RPMI7951 (cell line): ENCODE measurements at regions not wholly inside any gene's neighbourhood (a gene's known extent, or its start where the extent isn't known, plus 50 kb on each side); places are given as distances from the start of the nearest gene placed in this dataset.
"Not testable (repeated sequence)": the region's sequence is repeated elsewhere in the genome, so short reads cannot be mapped to it uniquely, and the experiment has no call there.

Experiments used
- DNase-seq: peaks from one replicate; pipeline ENCODE4 v3.0.0-alpha.2; 2012; ENCODE audit warnings: low read depth

GRCh38 chrX:39220952-39221351 is 419.7 kb downstream of the MID1IP1 start:
- no peak for DNase-seq

DNA sequence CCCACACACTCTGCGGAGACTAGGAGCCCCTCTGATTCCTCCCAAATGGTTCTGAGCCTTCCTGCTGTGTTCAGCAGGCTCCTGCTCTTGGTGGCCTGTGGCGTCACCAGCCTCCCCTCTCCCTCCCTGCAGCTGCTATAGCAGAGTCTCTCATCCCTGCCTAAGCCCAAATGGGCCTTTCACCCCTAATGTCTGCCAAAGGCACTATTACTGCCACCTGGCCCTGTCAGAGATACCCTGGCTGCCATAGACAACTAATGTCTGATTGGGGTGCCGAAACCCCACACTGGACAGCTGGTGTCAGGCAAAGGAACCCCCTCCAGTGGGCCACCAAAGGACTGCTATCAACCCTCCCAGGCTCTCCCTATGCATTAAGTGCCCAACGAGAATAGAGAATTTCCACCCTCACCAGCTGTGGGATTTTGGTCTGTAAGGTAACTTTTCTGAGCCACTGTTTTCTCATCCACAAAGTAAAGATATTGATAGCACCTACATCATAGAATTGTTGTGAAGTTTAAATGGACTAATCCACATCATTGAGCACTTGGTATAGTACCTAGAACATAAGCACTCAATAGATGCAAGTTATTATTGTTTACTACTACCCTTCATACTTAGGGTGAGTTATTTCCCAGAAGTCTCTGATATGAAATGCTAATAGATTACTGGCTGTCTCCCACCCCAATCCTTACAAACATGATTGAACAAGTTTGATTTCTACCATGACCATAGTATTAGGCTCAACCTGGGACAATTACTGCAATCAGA is 421.3 kb downstream of the MID1IP1 start:
- no peak for DNase-seq

- peak; percentile 84 for DNase-seq
Observed at GRCh38 chrX:39226251-39226650, 425.0 kb downstream of the MID1IP1 start.

DNA sequence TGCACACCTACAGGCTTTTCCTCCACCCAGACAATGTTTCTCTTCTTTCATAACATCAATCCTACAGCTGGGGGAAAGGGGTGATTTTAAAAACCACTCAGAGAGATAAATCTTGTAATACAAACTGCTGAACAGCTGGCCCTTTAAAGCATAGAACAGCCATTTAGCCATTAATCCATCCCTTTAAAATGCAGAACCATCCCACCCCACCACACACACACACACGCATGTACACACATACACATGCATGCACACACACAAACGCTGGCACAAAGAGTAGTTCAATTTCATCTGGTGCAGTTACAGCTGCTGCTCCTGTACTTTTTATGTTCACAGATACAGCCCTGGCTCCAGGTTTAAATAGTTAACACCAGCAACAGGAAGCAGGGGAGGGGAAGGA is 426.1 kb downstream of the MID1IP1 start:
- no peak for DNase-seq

- DNase-seq = peak; percentile 41
Observed at GRCh38 chrX:39238006-39238405, 436.7 kb downstream of the MID1IP1 start.

GRCh38 chrX:39242187-39242586 is 440.9 kb downstream of the MID1IP1 start:
- peak; percentile 60 for DNase-seq

GRCh38 chrX:39244147-39244546 is 442.9 kb downstream of the MID1IP1 start:
- DNase-seq = peak; percentile 50

- no peak for DNase-seq
Observed at GRCh38 chrX:39245024-39245423, 443.8 kb downstream of the MID1IP1 start.

GRCh38 chrX:39247536-39247935 is 446.3 kb downstream of the MID1IP1 start:
- no peak for DNase-seq

DNA sequence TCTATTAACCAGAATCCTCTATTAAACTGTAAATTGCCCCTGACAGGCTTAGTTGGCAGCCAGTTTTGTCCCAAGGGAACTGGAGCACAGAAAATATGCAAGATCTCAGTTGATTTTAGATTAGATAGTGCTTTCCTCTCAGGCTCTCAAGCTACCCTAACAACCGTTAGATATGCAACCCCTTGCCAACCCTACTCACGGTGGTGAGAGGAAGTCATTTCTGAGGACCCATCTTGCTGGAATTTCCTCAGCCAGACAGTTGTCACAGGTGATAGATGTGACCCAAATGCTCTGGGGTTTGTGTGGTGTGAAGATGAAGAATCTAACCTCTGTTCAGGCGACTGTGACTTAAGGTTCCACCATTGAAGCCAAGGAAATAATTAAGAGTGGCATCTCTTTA is 447.1 kb downstream of the MID1IP1 start:
- DNase-seq = peak; percentile 23

DNA sequence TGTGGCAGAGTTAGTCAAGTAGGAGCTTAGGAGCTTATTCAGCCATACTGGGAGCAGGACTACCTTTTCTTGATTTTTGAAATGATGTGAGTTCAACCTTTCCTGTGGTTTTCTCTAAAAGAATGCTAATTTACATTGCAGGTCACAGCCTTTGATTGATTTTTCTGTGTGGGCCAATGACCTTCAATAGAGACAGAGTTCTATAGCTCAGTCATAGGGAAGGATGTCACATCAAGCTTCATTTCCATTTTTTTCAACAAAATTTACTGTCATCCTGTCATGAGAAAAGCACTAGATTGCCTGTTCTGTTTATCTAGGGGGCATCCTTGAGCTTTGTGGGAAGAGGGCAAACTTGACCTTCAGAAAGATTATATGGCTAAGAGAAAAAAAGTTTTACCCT is 448.7 kb downstream of the MID1IP1 start:
- no peak for DNase-seq

DNA sequence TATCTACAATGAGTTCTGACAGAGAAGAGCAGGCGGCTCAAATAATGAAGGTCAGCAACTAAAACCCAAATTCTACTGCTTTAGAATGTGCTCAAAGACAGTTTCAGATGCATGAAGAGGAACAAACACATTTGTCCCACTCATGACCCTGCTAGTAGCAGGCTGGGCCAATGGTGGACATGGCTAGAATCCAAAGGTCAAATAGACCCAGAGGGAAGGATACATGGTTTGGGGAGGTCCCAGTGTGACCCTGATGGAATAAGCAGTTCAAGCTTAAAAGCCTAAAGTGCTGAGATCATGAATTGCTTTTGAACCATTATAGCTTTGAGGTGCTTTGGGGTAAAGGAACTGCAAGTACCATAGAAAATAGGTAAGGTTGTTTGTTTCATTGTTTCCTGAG is 450.7 kb downstream of the MID1IP1 start:
- DNase-seq = no peak

- DNase-seq = peak; percentile 92
Observed at GRCh38 chrX:39253551-39253950, 452.3 kb downstream of the MID1IP1 start.

DNA sequence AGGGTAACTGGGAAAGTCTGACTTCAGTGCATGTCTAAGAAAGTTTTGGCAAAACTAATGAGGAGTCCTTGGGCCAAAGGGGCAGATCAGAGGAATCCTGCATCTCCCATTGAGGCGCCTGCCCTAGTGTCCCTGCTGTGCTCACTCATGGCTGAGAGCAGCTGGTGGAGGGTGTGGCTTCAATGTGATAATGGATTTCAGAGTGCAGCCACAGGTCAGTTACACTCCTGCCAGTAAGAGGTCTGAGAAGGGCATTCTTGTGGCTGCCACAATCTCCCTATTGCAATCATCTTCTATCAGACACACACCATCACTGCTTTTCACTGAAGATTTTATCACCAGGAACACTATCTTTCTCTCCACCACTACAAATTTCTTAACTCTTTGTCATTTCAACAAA is 457.1 kb downstream of the MID1IP1 start:
- peak; percentile 82 for DNase-seq

- peak; percentile 55 for DNase-seq
Observed at GRCh38 chrX:39260965-39261364, 459.7 kb downstream of the MID1IP1 start.

DNA sequence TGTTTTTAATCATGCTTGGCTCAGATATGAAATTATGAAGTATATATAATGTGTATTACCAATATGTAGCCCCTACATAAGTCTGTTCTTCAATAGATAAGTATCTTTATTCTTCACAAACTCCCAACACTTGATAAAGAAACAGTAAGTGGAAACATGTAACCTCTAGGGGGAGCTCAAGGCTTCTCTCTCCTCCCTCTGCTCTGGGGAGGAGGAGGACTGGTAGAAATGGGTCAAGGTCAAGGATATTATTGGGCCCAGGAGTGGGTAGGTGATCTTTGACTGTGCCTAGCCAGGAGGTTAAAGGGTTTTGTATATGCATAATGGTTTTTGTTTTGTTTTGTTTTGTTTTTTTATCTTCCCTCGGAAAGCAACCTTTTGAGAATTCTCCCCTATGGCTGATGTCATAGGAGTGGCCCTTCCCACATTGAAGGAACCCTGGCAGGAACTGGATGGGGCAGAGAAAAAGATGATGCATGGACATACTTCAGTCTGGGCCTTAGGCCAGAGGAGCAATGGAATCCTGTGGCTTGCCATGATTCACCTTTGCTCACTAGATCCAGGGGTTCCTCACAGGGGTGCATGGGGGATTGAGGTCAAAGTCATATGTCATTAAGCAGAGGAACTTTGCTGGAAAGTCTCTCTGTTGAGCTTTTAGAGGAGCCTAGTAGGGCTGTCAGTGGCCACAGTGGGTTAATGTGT is 460.3 kb downstream of the MID1IP1 start:
- peak; percentile 89 for DNase-seq

GRCh38 chrX:39262641-39263040 is 461.4 kb downstream of the MID1IP1 start:
- DNase-seq = peak; percentile 45

DNA sequence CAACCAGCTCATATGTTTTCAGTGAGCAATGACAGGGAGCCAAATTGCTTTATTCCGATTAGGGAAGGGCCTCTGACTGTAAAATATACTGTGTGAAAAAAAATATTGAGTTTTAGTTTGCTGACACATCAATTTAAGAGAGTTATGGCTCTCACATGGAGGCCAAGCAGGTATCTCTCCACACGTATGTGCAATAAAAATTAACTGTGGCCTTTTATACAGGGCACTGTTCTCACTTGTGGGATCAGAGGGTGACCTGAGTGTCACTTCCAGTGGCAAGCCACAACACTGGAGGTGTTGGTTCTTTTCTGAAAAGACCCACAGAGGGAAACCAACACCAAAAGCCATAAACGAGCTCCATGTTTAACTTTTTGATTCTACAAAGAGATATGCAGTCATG is 462.8 kb downstream of the MID1IP1 start:
- no peak for DNase-seq

- no peak for DNase-seq
Observed at GRCh38 chrX:39267176-39267575, 465.9 kb downstream of the MID1IP1 start.

GRCh38 chrX:39268207-39268606 is 466.9 kb downstream of the MID1IP1 start:
- no peak for DNase-seq

DNA sequence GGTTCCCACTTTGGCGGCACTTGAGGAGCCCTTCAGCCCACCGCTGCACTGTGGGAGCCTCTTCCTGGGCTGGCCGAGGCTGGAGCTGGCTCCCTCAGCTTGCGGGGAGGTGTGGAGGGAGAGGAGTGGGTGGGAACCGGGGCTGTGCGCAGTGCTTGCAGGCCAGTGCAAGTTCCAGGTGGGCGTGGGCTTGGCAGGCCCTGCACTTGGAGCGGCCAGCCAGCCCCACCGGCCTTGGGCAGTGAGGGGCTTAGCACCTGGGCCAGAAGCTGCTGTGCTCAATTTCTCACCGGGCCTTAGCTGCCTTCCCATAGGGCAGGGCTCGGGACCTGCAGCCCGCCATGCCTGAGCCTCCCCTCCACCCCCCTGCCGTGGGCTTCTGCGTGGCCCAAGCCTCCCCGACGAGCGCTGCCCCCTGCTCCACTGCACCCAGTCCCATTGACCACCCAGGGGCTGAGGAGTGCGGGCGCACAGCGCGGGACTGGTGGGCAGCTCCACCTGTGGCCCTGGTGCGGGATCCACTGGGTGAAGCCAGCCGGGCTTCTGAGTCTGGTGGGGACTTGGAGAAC is 474.3 kb downstream of the MID1IP1 start:
- no peak for DNase-seq

DNA sequence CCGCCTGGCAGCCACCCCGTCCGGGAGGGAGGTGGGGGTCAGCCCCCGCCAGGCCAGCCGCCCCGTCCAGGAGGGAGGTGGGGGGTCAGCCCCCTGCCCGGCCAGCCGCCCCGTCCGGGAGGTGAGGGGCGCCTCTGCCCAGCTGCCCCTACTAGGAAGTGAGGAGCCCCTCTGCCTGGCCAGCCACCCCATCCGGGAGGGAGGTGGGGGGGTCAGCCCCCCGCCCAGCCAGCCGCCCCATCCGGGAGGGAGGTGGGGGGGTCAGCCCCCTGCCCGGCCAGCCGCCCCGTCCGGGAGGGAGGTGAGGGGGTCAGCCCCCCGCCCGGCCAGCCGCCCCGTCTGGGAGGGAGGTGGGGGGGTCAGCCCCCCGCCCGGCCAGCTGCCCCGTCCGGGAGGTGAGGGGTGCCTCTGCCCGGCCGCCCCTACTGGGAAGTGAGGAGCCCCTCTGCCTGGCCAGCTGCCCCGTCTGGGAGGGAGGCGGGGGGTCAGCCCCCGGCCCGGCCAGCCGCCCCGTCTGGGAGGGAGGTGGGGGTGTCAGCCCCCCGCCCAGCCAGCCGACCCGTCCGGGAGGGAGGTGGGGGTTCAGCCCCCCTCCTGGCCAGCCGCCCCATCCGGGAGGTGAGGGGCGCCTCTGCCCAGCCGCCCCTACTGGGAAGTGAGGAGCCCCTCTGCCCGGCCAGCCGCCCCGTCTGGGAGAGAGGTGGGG is 476.6 kb downstream of the MID1IP1 start:
- DNase-seq = not testable (repeated sequence)
